ENCODE measurements at regions not wholly inside any gene's neighbourhood (a gene's known extent, or its start where the extent isn't known, plus 50 kb on each side); places are given as distances from the start of the nearest gene placed in this dataset.

GRCh38 chr7:12879139-12879538, 191.7 kb downstream of the ARL4A start:
- no peak for TF ChIP-seq CTCF (IDR thresholded peaks at IDR 0.05; ENCODE audit: extremely low read depth in 1 of 2, insufficient read depth in 1 of 2, low read depth in 1 of 2, low read length in 2 of 2)
- TF ChIP-seq EZH2 (IDR thresholded peaks at IDR 0.05; ENCODE audit: borderline replicate concordance, low read depth, low read length, severe bottlenecking): no peak
- TF ChIP-seq POLR2AphosphoS5 (IDR thresholded peaks at IDR 0.05; ENCODE audit: insufficient read depth, low read depth, low read length): no peak
- TF ChIP-seq JUN (IDR thresholded peaks at IDR 0.05; ENCODE audit: borderline replicate concordance, insufficient read depth, insufficient read length, low read depth): no peak
- TF ChIP-seq POLR2A (IDR thresholded peaks at IDR 0.05; ENCODE audit: low read depth, low read length): no peak
- no peak for TF ChIP-seq MAX (IDR thresholded peaks at IDR 0.05; ENCODE audit: insufficient read depth, insufficient read length)
- TF ChIP-seq GATA2 (IDR thresholded peaks at IDR 0.05; ENCODE audit: insufficient read depth, insufficient read length, low read depth, low read length): no peak

Measured in endothelial cell of umbilical vein (primary cell).